GM12873 (cell line): ENCODE measurements at regions not wholly inside any gene's neighbourhood (a gene's known extent, or its start where the extent isn't known, plus 50 kb on each side); places are given as distances from the start of the nearest gene placed in this dataset.

ENCODE experiments used
- TF ChIP-seq, protein P1 (sequence below): IDR thresholded peaks from 2 replicates; pipeline ENCODE4 v1.5.1; 2012; ENCODE audit warnings: low read depth, mild to moderate bottlenecking, moderate library complexity, low read length, control low read depth; ENCODE audit not compliant: insufficient read depth; ENCODE audit errors: missing control alignments

DNA sequence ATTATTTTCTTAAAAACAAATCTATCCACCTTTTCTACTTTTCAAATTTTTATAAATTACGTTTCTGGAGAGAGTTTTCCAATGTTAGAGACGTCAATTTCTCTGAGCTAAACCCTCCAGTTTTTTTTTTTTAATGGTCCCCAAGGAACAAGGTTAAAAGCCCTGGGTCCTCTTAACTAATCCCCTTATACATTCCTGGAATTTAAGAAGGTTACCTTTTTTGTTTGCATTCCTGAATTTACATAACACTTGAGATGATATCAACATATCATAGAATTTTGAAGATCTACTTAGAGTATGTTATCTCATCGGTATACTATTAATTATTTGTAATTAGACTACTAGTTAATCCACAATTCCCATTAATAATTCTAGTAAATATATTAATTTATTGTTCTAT lies 662.2 kb upstream of the LRFN5 start:
- TF ChIP-seq, protein P1, sequence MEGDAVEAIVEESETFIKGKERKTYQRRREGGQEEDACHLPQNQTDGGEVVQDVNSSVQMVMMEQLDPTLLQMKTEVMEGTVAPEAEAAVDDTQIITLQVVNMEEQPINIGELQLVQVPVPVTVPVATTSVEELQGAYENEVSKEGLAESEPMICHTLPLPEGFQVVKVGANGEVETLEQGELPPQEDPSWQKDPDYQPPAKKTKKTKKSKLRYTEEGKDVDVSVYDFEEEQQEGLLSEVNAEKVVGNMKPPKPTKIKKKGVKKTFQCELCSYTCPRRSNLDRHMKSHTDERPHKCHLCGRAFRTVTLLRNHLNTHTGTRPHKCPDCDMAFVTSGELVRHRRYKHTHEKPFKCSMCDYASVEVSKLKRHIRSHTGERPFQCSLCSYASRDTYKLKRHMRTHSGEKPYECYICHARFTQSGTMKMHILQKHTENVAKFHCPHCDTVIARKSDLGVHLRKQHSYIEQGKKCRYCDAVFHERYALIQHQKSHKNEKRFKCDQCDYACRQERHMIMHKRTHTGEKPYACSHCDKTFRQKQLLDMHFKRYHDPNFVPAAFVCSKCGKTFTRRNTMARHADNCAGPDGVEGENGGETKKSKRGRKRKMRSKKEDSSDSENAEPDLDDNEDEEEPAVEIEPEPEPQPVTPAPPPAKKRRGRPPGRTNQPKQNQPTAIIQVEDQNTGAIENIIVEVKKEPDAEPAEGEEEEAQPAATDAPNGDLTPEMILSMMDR, result no peak

DNA sequence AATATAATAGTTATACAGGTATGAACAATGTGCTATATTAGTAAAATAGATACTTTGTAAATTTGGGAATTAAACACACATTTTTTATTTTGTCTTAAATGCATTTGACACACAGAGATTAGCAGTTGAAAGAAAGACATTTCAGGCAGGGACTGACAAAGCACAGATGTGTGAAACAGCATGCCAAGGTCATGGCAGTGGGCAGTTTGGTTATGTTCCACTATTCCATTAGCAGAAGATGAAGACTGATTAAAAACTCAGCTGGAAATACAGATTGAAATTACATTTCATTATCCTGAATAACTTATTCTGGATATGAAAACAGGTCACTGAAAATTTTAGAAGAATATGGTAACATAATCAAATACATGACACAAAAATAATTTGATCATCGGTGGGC lies 669.8 kb upstream of the LRFN5 start:
- TF ChIP-seq, protein P1, result no peak

DNA sequence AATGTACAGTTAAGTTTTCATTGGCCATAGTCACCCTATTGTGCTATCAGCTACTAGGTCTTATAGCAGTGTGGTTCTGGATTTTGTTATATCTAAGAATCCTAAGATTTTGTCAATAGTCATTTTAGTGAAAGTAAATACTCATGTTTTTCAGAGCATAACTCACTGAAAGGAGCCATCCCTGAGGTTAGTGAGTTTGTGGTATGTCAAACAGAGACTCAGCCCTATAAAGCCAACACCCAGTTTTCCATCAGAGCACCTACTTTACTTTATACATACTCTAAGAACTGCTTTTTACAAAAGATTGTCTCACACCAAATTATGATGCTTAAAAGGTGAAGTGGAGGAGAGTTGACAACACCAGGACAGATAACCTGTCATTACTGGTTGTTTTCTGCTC lies 686.3 kb upstream of the LRFN5 start:
- TF ChIP-seq, protein P1, result no peak

- TF ChIP-seq, protein P1, result no peak
Measured at GRCh38 chr14:40911141-40911540, 695.5 kb upstream of the LRFN5 start.

DNA sequence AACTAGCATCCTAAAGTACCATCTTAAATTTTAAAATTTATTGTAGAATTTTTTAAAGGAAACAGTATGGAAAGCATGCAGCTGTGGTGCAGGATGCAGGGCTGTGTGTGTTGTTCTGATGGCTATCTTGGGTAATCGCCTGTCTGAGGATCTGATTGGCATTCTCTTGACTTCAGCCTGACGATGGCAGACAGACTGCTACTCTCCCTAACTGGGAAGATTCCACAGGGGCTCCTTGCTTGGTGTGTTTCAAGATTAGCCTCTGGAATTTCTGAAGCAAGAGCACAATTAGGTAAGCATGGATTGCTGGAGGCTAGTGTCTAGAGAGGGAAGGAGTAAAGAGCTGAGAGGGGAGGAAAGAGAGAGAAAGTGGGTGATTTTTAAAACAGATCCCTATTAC lies 696.8 kb upstream of the LRFN5 start:
- TF ChIP-seq, protein P1, result no peak

- TF ChIP-seq, protein P1, result no peak
Measured at GRCh38 chr14:40903709-40904108, 703.0 kb upstream of the LRFN5 start.

DNA sequence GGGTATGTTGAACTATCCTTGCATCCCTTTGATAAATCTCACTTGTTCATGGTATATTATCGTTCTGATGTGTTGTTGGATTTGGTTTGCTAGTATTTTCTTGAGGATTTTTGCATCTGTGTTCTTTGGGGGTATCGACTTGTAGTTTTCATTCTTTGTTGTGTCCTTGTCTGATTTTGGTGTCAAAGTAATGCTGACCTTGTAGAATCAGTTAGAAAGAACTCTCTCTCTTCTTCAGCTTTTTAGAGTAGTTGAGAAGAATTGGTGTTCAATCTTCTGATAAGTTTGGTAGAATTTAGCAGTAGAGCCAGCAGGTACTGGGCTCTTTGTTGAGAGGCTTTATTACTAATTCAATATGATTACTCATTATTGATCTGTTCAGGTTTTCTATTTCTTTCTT lies 707.2 kb upstream of the LRFN5 start:
- TF ChIP-seq, protein P1, result no peak
